DND-41 (cell line): ENCODE measurements at regions not wholly inside any gene's neighbourhood (a gene's known extent, or its start where the extent isn't known, plus 50 kb on each side); places are given as distances from the start of the nearest gene placed in this dataset.

Source experiments
- EZH2 ChIP-seq: IDR thresholded peaks from 3 replicates; pipeline ENCODE4 v1.6.1; 2012; ENCODE audit warnings: borderline replicate concordance, low read depth, mild to moderate bottlenecking, moderate library complexity, low read length, inconsistent platforms; ENCODE audit not compliant: severe bottlenecking
- TF ChIP-seq, protein P1 (sequence below): IDR thresholded peaks from 2 replicates; pipeline ENCODE4 v1.5.1; 2012; ENCODE audit warnings: borderline replicate concordance, low read length, moderate library complexity, mild to moderate bottlenecking; ENCODE audit not compliant: poor library complexity, severe bottlenecking; ENCODE audit errors: extremely low read depth

GRCh38 chr16:59729613-59730012 lies 995.5 kb upstream of the GOT2 start:
- TF ChIP-seq, protein P1, sequence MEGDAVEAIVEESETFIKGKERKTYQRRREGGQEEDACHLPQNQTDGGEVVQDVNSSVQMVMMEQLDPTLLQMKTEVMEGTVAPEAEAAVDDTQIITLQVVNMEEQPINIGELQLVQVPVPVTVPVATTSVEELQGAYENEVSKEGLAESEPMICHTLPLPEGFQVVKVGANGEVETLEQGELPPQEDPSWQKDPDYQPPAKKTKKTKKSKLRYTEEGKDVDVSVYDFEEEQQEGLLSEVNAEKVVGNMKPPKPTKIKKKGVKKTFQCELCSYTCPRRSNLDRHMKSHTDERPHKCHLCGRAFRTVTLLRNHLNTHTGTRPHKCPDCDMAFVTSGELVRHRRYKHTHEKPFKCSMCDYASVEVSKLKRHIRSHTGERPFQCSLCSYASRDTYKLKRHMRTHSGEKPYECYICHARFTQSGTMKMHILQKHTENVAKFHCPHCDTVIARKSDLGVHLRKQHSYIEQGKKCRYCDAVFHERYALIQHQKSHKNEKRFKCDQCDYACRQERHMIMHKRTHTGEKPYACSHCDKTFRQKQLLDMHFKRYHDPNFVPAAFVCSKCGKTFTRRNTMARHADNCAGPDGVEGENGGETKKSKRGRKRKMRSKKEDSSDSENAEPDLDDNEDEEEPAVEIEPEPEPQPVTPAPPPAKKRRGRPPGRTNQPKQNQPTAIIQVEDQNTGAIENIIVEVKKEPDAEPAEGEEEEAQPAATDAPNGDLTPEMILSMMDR: no peak
- no peak for TF ChIP-seq EZH2
